Spleen (tissue), 7 donors: ENCODE measurements at regions not wholly inside any gene's neighbourhood (a gene's known extent, or its start where the extent isn't known, plus 50 kb on each side); places are given as distances from the start of the nearest gene placed in this dataset.

Experiments used
- POLR2A ChIP-seq, 3 donors: fragments of 450-650 bp; IDR thresholded peaks; one replicate each; pipeline ENCODE4 v1.5.1; 2017; ENCODE audit warnings: antibody characterized with exemption in 3 of 3, mild to moderate bottlenecking in 1 of 3
- POLR2AphosphoS5 ChIP-seq, 3 donors: sonication (generic); formaldehyde crosslinking; IDR thresholded peaks; one replicate each; pipeline ENCODE4 v1.5.1; 2017; ENCODE audit warnings: antibody characterized with exemption in 3 of 3
- TF ChIP-seq, protein P1 (sequence below), 11 experiments: fragments of 200-600 bp in 7 of 11; fragments of 450-650 bp in 4 of 11; sonication (generic) in 4 of 11; IDR thresholded peaks in 8 of 11; conservative IDR thresholded peaks in 3 of 11; 1 replicate in 7 of 11; 2 replicates in 4 of 11; pipeline versions ENCODE4 v1.4.0 to v1.8.0; 2016 to 2021; ENCODE audit warnings: antibody characterized with exemption in 11 of 11, inconsistent platforms in 4 of 11, mild to moderate bottlenecking in 1 of 11
- donor health status: DM: no; HTN: no; CAD: no; lungs with moderate emphysema.
- donor health status: DM: no; HTN: no; CAD: no.
- donor health status: DM: no; HTN: no; CAD: no.

- TF ChIP-seq, protein P1, sequence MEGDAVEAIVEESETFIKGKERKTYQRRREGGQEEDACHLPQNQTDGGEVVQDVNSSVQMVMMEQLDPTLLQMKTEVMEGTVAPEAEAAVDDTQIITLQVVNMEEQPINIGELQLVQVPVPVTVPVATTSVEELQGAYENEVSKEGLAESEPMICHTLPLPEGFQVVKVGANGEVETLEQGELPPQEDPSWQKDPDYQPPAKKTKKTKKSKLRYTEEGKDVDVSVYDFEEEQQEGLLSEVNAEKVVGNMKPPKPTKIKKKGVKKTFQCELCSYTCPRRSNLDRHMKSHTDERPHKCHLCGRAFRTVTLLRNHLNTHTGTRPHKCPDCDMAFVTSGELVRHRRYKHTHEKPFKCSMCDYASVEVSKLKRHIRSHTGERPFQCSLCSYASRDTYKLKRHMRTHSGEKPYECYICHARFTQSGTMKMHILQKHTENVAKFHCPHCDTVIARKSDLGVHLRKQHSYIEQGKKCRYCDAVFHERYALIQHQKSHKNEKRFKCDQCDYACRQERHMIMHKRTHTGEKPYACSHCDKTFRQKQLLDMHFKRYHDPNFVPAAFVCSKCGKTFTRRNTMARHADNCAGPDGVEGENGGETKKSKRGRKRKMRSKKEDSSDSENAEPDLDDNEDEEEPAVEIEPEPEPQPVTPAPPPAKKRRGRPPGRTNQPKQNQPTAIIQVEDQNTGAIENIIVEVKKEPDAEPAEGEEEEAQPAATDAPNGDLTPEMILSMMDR (IDR thresholded peaks at IDR 0.05 in 8 of 11, conservative IDR thresholded peaks at IDR 0.05 in 3 of 11): no peak
- TF ChIP-seq POLR2A (IDR thresholded peaks at IDR 0.05) (no peak), POLR2AphosphoS5 (IDR thresholded peaks at IDR 0.05) (no peak)
Observed at GRCh38 chr6:88365230-88365629, 199.1 kb upstream of the CNR1 start.
